NCI-H345 (cell line): ENCODE measurements at regions not wholly inside any gene's neighbourhood (a gene's known extent, or its start where the extent isn't known, plus 50 kb on each side); places are given as distances from the start of the nearest gene placed in this dataset.
"Not testable (repeated sequence)": the region's sequence is repeated elsewhere in the genome, so short reads cannot be mapped to it uniquely, and the experiment has no call there.

Experiments
- DNase-seq: peaks from one replicate; lab custom pipeline; 2025; lab: John Stamatoyannopoulos, UW

- DNase-seq: no peak
Measured at GRCh38 chrX:91257388-91257787, 177.3 kb upstream of the PABPC5 start.

- no peak for DNase-seq
Measured at GRCh38 chrX:91279479-91279878, 155.2 kb upstream of the PABPC5 start.

GRCh38 chrX:91311969-91312368, 122.7 kb upstream of the PABPC5 start:
- no peak for DNase-seq

- DNase-seq: not testable (repeated sequence)
Measured at GRCh38 chrX:91318870-91319269, 115.8 kb upstream of the PABPC5 start.

- DNase-seq: peak; percentile 25
Measured at GRCh38 chrX:91331476-91331875, 103.2 kb upstream of the PABPC5 start.
